ENCODE measurements at regions not wholly inside any gene's neighbourhood (a gene's known extent, or its start where the extent isn't known, plus 50 kb on each side); places are given as distances from the start of the nearest gene placed in this dataset.
"Not testable (repeated sequence)": the region's sequence is repeated elsewhere in the genome, so short reads cannot be mapped to it uniquely, and the experiment has no call there.

GRCh38 chr1:234792221-234792864, 182.4 kb upstream of the IRF2BP2 start:
- not testable (repeated sequence) for ATAC-seq; DNase-seq (ENCODE audit: low spot score in 2 of 2); H3K36me3 Mint-ChIP-seq; H3K9me3 Mint-ChIP-seq; H3K27ac Mint-ChIP-seq

GRCh38 chr1:234791615-234792014, 181.6 kb upstream of the IRF2BP2 start:
- not testable (repeated sequence) for DNase-seq (ENCODE audit: low spot score in 2 of 2); ATAC-seq; H3K9me3 Mint-ChIP-seq; H3K27ac Mint-ChIP-seq; H3K36me3 Mint-ChIP-seq

- not testable (repeated sequence) for H3K27ac Mint-ChIP-seq; ATAC-seq; H3K9me3 Mint-ChIP-seq; H3K36me3 Mint-ChIP-seq; DNase-seq (ENCODE audit: low spot score in 2 of 2)
These were observed 180.4 kb upstream of the IRF2BP2 start for GRCh38 chr1:234790333-234790732.

GRCh38 chr1:234787011-234787584, 177.1 kb upstream of the IRF2BP2 start:
- not testable (repeated sequence) for DNase-seq (ENCODE audit: low spot score in 2 of 2); H3K27ac Mint-ChIP-seq; H3K9me3 Mint-ChIP-seq; ATAC-seq; H3K36me3 Mint-ChIP-seq

- not testable (repeated sequence) for H3K27ac Mint-ChIP-seq
These were observed 175.9 kb upstream of the IRF2BP2 start for GRCh38 chr1:234785922-234786321.

GRCh38 chr1:234785471-234785919, 175.5 kb upstream of the IRF2BP2 start:
- ATAC-seq; H3K36me3 Mint-ChIP-seq; H3K9me3 Mint-ChIP-seq; H3K27ac Mint-ChIP-seq; DNase-seq (ENCODE audit: low spot score in 2 of 2): not testable (repeated sequence)

More at GRCh38 chr1:234785922-234786321, 175.9 kb upstream of the IRF2BP2 start:
- not testable (repeated sequence) for ATAC-seq; H3K36me3 Mint-ChIP-seq; H3K9me3 Mint-ChIP-seq; DNase-seq (ENCODE audit: low spot score in 2 of 2)

GRCh38 chr1:234784108-234784507, 174.1 kb upstream of the IRF2BP2 start:
- H3K9me3 Mint-ChIP-seq; DNase-seq (ENCODE audit: low spot score in 2 of 2); ATAC-seq; H3K27ac Mint-ChIP-seq; H3K36me3 Mint-ChIP-seq: not testable (repeated sequence)

GRCh38 chr1:234782791-234783190, 172.8 kb upstream of the IRF2BP2 start:
- Mint-ChIP-seq H3K36me3 (no peaks in the 10 kb centered on the region), H3K9me3 (no peaks in the 10 kb centered on the region), H3K27ac (no peak overlapping the region)
- DNase-seq (ENCODE audit: low spot score in 2 of 2) = no peak
- no peak for ATAC-seq

- H3K27ac Mint-ChIP-seq = no peak overlapping the region
These were observed 172.2 kb upstream of the IRF2BP2 start for GRCh38 chr1:234782105-234782751.

GRCh38 chr1:234781241-234782065, 171.5 kb upstream of the IRF2BP2 start:
- Mint-ChIP-seq H3K36me3 (no peaks in the 10 kb centered on the region), H3K27ac (no peak overlapping the region), H3K9me3 (no peaks in the 10 kb centered on the region)
- ATAC-seq (peak; percentile 77 to 95), DNase-seq (ENCODE audit: low spot score in 2 of 2) (no peak)

More at GRCh38 chr1:234782105-234782751, 172.2 kb upstream of the IRF2BP2 start:
- no peaks in the 10 kb centered on the region for H3K36me3 Mint-ChIP-seq
- DNase-seq (ENCODE audit: low spot score in 2 of 2) (no peak), ATAC-seq (no peak)
- no peaks in the 10 kb centered on the region for H3K9me3 Mint-ChIP-seq

- no peak overlapping the region for H3K27ac Mint-ChIP-seq
- DNase-seq (ENCODE audit: low spot score in 2 of 2) (no peak), ATAC-seq (no peak)
- H3K9me3 Mint-ChIP-seq = no peaks in the 10 kb centered on the region
- no peaks in the 10 kb centered on the region for H3K36me3 Mint-ChIP-seq
These were observed 170.7 kb upstream of the IRF2BP2 start for GRCh38 chr1:234780531-234781162.

- H3K27ac Mint-ChIP-seq = no peak overlapping the region
- peaks cover 0 to 2% of the 10 kb centered on the region in 2 donors for H3K36me3 Mint-ChIP-seq
- ATAC-seq (no peak), DNase-seq (ENCODE audit: low spot score in 2 of 2) (no peak)
- peaks cover under 1 to 4% of the 10 kb centered on the region in 2 donors for H3K9me3 Mint-ChIP-seq
These were observed 170.1 kb upstream of the IRF2BP2 start for GRCh38 chr1:234780112-234780511.

GRCh38 chr1:234779600-234779999, 169.6 kb upstream of the IRF2BP2 start:
- H3K9me3 Mint-ChIP-seq; DNase-seq (ENCODE audit: low spot score in 2 of 2); H3K27ac Mint-ChIP-seq; ATAC-seq; H3K36me3 Mint-ChIP-seq: not testable (repeated sequence)

- Mint-ChIP-seq H3K36me3 (peaks cover 3 to 6% of the 10 kb centered on the region in 2 donors), H3K27ac (no peak overlapping the region), H3K9me3 (peaks cover 3 to 6% of the 10 kb centered on the region in 2 donors)
- ATAC-seq = no peak
- DNase-seq (ENCODE audit: low spot score in 2 of 2) = no peak
These were observed 169.2 kb upstream of the IRF2BP2 start for GRCh38 chr1:234779160-234779538.

- ATAC-seq (no peak), DNase-seq (ENCODE audit: low spot score in 2 of 2) (no peak)
- peaks cover 3 to 6% of the 10 kb centered on the region in 2 donors for H3K9me3 Mint-ChIP-seq
- peaks cover 6 to 7% of the 10 kb centered on the region in 2 donors for H3K36me3 Mint-ChIP-seq
- no peak overlapping the region for H3K27ac Mint-ChIP-seq
These were observed 168.5 kb upstream of the IRF2BP2 start for GRCh38 chr1:234778221-234779159.

All from activated naive CD4-positive, alpha-beta T cell treated with anti-CD3 and anti-CD28 coated beads, Interleukin-2, amount 50 U/mL, for 72 hours (primary cell).